Activated naive CD4-positive, alpha-beta T cell treated with anti-CD3 and anti-CD28 coated beads, Interleukin-2, amount 50 U/mL, for 24 hours (primary cell): ENCODE measurements at regions not wholly inside any gene's neighbourhood (a gene's known extent, or its start where the extent isn't known, plus 50 kb on each side); places are given as distances from the start of the nearest gene placed in this dataset.

ENCODE experiments used
- H3K27ac Mint-ChIP-seq: one replicate; pipeline ENCODE4 v1.8.0; 2021; ENCODE audit warnings: mild to moderate bottlenecking, mixed read lengths
- H3K27me3 Mint-ChIP-seq: one replicate; pipeline ENCODE4 v1.8.0; 2021; ENCODE audit warnings: mixed read lengths
- H3K36me3 Mint-ChIP-seq: one replicate; pipeline ENCODE4 v1.8.0; 2021; ENCODE audit warnings: mixed read lengths
- H3K4me1 Mint-ChIP-seq: one replicate; pipeline ENCODE4 v1.8.0; 2021; ENCODE audit warnings: mixed read lengths
- H3K4me3 Mint-ChIP-seq: one replicate; pipeline ENCODE4 v1.8.0; 2021; ENCODE audit warnings: mild to moderate bottlenecking, mixed read lengths
- H3K9me3 Mint-ChIP-seq: one replicate; pipeline ENCODE4 v1.8.0; 2021; ENCODE audit warnings: mixed read lengths

GRCh38 chr3:146970236-146970635 lies 365.1 kb upstream of the PLSCR5 start:
- Mint-ChIP-seq H3K36me3 (no peaks in the 10 kb centered on the region), H3K4me1 (no peaks in the 10 kb centered on the region), H3K4me3 (no peak overlapping the region), H3K9me3 (peaks cover 14% of the 10 kb centered on the region), H3K27ac (no peak overlapping the region), H3K27me3 (no peaks in the 10 kb centered on the region)

GRCh38 chr3:146969356-146969755 lies 364.2 kb upstream of the PLSCR5 start:
- no peak overlapping the region for H3K4me3 Mint-ChIP-seq
- H3K36me3 Mint-ChIP-seq = no peaks in the 10 kb centered on the region
- no peak overlapping the region for H3K27ac Mint-ChIP-seq
- H3K4me1 Mint-ChIP-seq = no peaks in the 10 kb centered on the region
- H3K27me3 Mint-ChIP-seq = no peaks in the 10 kb centered on the region
- H3K9me3 Mint-ChIP-seq = peaks cover 14% of the 10 kb centered on the region

- Mint-ChIP-seq H3K36me3 (no peaks in the 10 kb centered on the region), H3K9me3 (peaks cover 11% of the 10 kb centered on the region), H3K4me3 (no peak overlapping the region), H3K4me1 (no peaks in the 10 kb centered on the region), H3K27me3 (no peaks in the 10 kb centered on the region), H3K27ac (no peak overlapping the region)
Observed at GRCh38 chr3:146968204-146968651, 363.1 kb upstream of the PLSCR5 start.

DNA sequence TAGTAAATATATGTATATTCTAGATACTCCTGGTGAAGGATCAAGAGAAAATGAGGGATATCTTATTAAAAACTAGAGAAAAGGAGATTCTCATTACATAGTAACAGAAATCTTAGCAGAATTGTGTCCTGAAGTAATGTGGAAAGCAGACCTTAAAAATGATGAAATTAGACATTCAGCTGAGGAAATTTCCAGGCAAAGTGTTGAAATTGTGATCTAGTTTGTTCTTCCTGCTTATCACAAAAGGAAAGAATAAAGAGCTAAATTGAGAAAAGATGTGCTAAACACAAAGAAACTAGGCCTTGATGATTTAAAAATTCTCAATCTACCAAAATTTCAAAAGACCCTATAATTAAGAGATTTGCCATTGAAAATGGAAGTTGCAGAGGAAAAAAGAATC lies 362.6 kb upstream of the PLSCR5 start:
- H3K27ac Mint-ChIP-seq = no peak overlapping the region
- no peaks in the 10 kb centered on the region for H3K27me3 Mint-ChIP-seq
- no peak overlapping the region for H3K4me3 Mint-ChIP-seq
- no peaks in the 10 kb centered on the region for H3K4me1 Mint-ChIP-seq
- no peaks in the 10 kb centered on the region for H3K36me3 Mint-ChIP-seq
- H3K9me3 Mint-ChIP-seq = peaks cover 9% of the 10 kb centered on the region

DNA sequence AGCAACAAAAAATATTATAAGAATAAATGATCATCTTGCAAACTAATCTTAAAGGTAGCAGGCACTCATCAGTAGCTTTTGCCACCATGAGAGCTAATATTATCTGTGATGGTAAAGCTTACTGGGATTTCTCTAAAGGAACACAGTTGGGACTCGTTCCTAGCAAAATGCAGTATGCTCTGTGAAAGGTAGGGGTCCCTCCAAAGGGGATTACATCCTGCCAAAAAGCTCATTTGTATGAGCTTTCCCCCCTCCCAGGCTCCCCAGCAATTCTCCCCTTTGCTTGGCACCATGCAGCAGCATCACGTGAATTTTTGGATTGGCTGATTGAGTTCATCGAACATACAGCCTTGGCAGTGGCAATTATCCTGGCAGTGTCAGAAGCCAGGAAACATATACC lies 361.0 kb upstream of the PLSCR5 start:
- no peaks in the 10 kb centered on the region for H3K36me3 Mint-ChIP-seq
- H3K9me3 Mint-ChIP-seq = peaks cover 4% of the 10 kb centered on the region

GRCh38 chr3:146953511-146953981 lies 348.4 kb upstream of the PLSCR5 start:
- H3K27ac Mint-ChIP-seq = no peak overlapping the region

More for the DNA sequence above, 361.0 kb upstream of the PLSCR5 start:
- Mint-ChIP-seq H3K27ac (no peak overlapping the region), H3K27me3 (no peaks in the 10 kb centered on the region), H3K4me1 (no peaks in the 10 kb centered on the region), H3K4me3 (no peak overlapping the region)

DNA sequence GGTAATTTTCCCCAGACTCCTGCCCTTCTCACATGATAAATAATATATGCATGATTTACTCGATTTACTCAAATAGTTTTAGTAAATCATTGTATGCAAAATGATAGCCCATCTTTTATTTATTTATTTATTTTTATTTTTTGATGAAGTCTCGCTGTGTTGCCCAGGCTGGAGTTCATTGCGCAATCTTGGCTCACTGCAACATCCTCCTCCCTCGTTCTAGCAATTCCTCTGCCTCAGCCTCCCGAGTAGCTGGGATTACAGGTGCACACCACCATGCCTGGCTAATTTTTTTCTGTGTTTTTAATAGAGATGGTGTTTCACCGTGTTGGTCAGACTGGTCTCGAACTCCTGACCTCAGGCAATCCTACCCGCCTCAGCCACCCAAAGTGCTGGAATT lies 343.8 kb upstream of the PLSCR5 start:
- H3K9me3 Mint-ChIP-seq = no peaks in the 10 kb centered on the region
- H3K36me3 Mint-ChIP-seq = no peaks in the 10 kb centered on the region
- H3K27ac Mint-ChIP-seq = no peak overlapping the region
- no peaks in the 10 kb centered on the region for H3K4me1 Mint-ChIP-seq
- no peak overlapping the region for H3K4me3 Mint-ChIP-seq
- no peaks in the 10 kb centered on the region for H3K27me3 Mint-ChIP-seq

More at GRCh38 chr3:146953511-146953981, 348.4 kb upstream of the PLSCR5 start:
- Mint-ChIP-seq H3K27me3 (no peaks in the 10 kb centered on the region), H3K36me3 (no peaks in the 10 kb centered on the region), H3K9me3 (no peaks in the 10 kb centered on the region), H3K4me3 (no peak overlapping the region), H3K4me1 (no peaks in the 10 kb centered on the region)

DNA sequence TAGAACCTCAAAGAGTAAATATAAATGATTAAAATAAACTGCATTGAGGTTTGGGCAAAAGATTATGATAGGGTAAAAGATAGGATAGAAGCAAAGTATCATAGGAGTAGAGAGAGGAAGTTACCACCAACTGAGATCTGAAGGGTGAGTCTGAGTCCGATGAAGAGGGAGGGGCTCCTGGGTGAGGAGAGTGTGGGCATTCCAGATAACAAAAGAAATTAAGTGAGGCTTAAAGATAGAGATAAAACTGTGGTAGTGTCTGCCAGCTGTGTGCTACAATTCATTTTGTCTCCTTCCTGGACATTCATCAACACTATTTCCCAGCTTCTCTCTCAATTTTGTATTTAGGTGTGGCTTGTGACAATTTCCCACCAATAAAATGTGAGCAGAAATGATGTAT lies 343.0 kb upstream of the PLSCR5 start:
- H3K27ac Mint-ChIP-seq = peak overlapping the region; percentile 26
- no peaks in the 10 kb centered on the region for H3K9me3 Mint-ChIP-seq
- H3K27me3 Mint-ChIP-seq = no peaks in the 10 kb centered on the region
- no peaks in the 10 kb centered on the region for H3K4me1 Mint-ChIP-seq
- no peaks in the 10 kb centered on the region for H3K36me3 Mint-ChIP-seq
- no peak overlapping the region for H3K4me3 Mint-ChIP-seq

GRCh38 chr3:146929696-146930095 lies 324.6 kb upstream of the PLSCR5 start:
- Mint-ChIP-seq H3K4me3 (no peak overlapping the region), H3K36me3 (peaks cover 1% of the 10 kb centered on the region), H3K4me1 (no peaks in the 10 kb centered on the region), H3K27ac (no peak overlapping the region), H3K27me3 (no peaks in the 10 kb centered on the region), H3K9me3 (peaks cover 17% of the 10 kb centered on the region)

DNA sequence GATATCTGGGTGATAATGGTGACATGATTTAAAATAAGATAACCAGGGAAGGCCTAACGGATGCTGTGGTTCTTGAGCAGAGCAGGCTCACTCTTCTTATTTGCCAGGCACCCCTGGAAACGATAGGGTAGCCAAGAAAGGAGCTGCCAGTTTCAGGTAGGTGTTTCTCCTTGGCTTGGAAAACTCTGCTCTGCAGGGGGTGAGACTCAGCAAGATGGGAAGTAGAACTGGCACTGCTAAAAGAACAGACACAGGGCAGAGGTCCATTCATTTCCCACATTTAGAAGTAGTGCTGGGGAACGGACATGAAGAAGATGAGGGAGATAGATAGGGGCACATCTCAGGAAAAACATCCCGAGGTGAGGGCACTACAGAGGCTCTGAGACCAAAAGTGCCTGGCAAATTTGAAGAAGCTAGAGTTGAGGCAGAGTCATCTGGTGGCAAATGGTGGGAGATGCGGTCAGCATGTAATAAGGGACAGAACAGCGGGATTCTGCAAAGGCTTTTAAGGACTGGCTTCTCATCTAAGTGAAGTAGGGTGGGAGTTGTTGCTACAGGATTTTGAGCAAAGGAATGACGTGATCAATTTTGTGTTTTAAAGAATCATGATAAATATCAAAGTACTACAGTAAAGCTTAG lies 323.4 kb upstream of the PLSCR5 start:
- H3K4me3 Mint-ChIP-seq = no peak overlapping the region
- H3K9me3 Mint-ChIP-seq = peaks cover 17% of the 10 kb centered on the region
- no peaks in the 10 kb centered on the region for H3K4me1 Mint-ChIP-seq
- H3K27ac Mint-ChIP-seq = no peak overlapping the region
- no peaks in the 10 kb centered on the region for H3K27me3 Mint-ChIP-seq
- peaks cover 1% of the 10 kb centered on the region for H3K36me3 Mint-ChIP-seq

DNA sequence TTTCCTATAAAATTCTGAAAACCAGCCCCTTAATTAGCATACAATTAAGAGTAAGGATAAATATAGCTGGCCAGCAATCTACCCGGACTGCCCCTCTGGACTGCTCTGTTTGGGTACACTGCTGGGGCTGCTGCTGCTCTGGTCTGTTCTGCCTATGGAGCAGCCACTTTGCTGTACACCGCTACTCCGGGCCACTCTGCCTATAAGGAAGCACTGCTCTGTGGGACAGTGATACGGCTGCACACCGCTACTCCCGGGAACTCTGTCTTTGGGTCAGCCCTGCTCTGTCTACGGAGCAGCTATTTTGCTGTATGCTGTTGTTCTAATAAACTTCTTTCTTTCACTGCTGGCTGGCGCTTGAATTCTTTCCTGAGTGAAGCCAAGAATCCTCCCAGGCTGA lies 316.5 kb upstream of the PLSCR5 start:
- Mint-ChIP-seq H3K4me1 (no peaks in the 10 kb centered on the region), H3K27ac (no peak overlapping the region), H3K9me3 (peaks cover 13% of the 10 kb centered on the region), H3K36me3 (no peaks in the 10 kb centered on the region), H3K27me3 (no peaks in the 10 kb centered on the region), H3K4me3 (no peak overlapping the region)

DNA sequence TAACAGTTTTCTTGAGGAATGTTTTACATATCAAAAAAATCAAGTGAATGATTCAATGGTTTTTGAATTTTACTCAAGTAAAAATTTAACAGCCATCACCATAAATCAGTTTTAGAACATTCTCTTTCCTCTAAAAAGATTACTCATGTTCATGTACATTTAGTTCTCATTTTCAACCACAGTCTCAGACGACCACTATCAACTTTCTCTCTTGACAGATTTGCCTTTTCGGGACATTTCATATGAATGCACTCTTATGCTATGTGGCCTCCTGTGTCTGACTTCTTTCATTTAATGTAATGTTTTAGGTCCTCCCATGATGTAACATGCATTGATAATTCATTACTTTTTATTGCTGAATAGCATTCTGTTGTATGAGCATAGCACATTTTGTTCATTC lies 309.3 kb upstream of the PLSCR5 start:
- Mint-ChIP-seq H3K4me1 (no peaks in the 10 kb centered on the region), H3K27ac (no peak overlapping the region), H3K9me3 (peaks cover 3% of the 10 kb centered on the region), H3K4me3 (no peak overlapping the region), H3K27me3 (no peaks in the 10 kb centered on the region), H3K36me3 (no peaks in the 10 kb centered on the region)

- no peak overlapping the region for H3K27ac Mint-ChIP-seq
- H3K27me3 Mint-ChIP-seq = no peaks in the 10 kb centered on the region
- H3K36me3 Mint-ChIP-seq = no peaks in the 10 kb centered on the region
- H3K4me3 Mint-ChIP-seq = no peak overlapping the region
- H3K4me1 Mint-ChIP-seq = no peaks in the 10 kb centered on the region
- no peaks in the 10 kb centered on the region for H3K9me3 Mint-ChIP-seq
Observed at GRCh38 chr3:146912241-146913015, 307.3 kb upstream of the PLSCR5 start.

GRCh38 chr3:146903927-146904326 lies 298.8 kb upstream of the PLSCR5 start:
- Mint-ChIP-seq H3K27me3 (no peaks in the 10 kb centered on the region), H3K36me3 (no peaks in the 10 kb centered on the region), H3K4me3 (no peak overlapping the region), H3K9me3 (no peaks in the 10 kb centered on the region), H3K27ac (no peak overlapping the region), H3K4me1 (no peaks in the 10 kb centered on the region)

DNA sequence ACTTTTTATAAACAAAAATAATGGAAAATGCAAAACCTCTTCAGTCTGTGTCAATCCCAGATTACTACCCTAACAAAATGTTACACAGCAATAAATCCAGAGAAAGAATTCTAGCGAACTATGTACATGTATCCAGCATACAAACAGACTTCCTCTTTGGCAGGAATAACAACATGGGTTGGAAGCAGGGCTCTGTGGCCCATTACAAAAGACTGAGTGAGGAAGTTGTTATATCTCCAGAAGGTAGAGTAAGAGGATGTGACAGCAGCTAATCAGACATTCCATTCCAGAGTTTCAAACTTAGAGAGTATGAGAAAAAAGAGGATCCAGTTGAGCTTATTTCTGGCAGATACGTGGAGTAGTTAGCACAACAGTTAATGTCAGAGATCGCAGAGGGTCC lies 294.0 kb upstream of the PLSCR5 start:
- H3K9me3 Mint-ChIP-seq = no peaks in the 10 kb centered on the region
- H3K27me3 Mint-ChIP-seq = no peaks in the 10 kb centered on the region
- no peak overlapping the region for H3K27ac Mint-ChIP-seq
- no peaks in the 10 kb centered on the region for H3K36me3 Mint-ChIP-seq
- no peaks in the 10 kb centered on the region for H3K4me1 Mint-ChIP-seq
- no peak overlapping the region for H3K4me3 Mint-ChIP-seq

- Mint-ChIP-seq H3K4me3 (no peak overlapping the region), H3K4me1 (no peaks in the 10 kb centered on the region), H3K36me3 (no peaks in the 10 kb centered on the region), H3K9me3 (no peaks in the 10 kb centered on the region), H3K27me3 (no peaks in the 10 kb centered on the region), H3K27ac (no peak overlapping the region)
Observed at GRCh38 chr3:146896711-146897110, 291.6 kb upstream of the PLSCR5 start.
